ENCODE measurements at regions not wholly inside any gene's neighbourhood (a gene's known extent, or its start where the extent isn't known, plus 50 kb on each side); places are given as distances from the start of the nearest gene placed in this dataset.

- Mint-ChIP-seq H3K27ac (no peak overlapping the region), H3K9me3 (no peaks in the 10 kb centered on the region), H3K4me1 (no peaks in the 10 kb centered on the region), H3K4me3 (no peak overlapping the region), H3K27me3 (peaks cover 4 to 20% of the 10 kb centered on the region in 2 donors), H3K36me3 (no peaks in the 10 kb centered on the region)
- no peak overlapping the region for H3K27ac ChIP-seq (ENCODE audit: low read depth, low read length)
- H3K4me1 ChIP-seq (ENCODE audit: insufficient read depth, low read length) = peaks cover 14% of the 10 kb centered on the region
- no peaks in the 10 kb centered on the region for H3K36me3 ChIP-seq (ENCODE audit: insufficient read depth, low read length)
- ChIA-PET POLR2A (no interaction called here), CTCF (interaction anchor here (1.7 kb wide), 1 partner anchor 91 kb away, joined by 3 read pairs; the partner anchor contains the start of gene RNF141)
- no peak overlapping the region for H3K4me3 ChIP-seq (ENCODE audit: low read length)
- no peak for DNase-seq
- H3K9me3 ChIP-seq (ENCODE audit: low read length) = no peaks in the 10 kb centered on the region
- no peaks in the 10 kb centered on the region for H3K27me3 ChIP-seq (ENCODE audit: insufficient read depth, low read length, poor library complexity, severe bottlenecking)
These were observed 61.1 kb downstream of the IRAG1 start for GRCh38 chr11:10632483-10632882.

GRCh38 chr11:10631761-10632160 is 61.8 kb downstream of the IRAG1 start:
- Mint-ChIP-seq H3K4me1 (no peaks in the 10 kb centered on the region), H3K27me3 (peaks cover 4 to 18% of the 10 kb centered on the region in 2 donors), H3K4me3 (no peak overlapping the region), H3K27ac (peak overlapping the region in 1 of 8 donors; percentile 44), H3K36me3 (no peaks in the 10 kb centered on the region), H3K9me3 (no peaks in the 10 kb centered on the region)
- Histone ChIP-seq H3K27ac (ENCODE audit: low read depth, low read length) (no peak overlapping the region), H3K27me3 (ENCODE audit: insufficient read depth, low read length, poor library complexity, severe bottlenecking) (no peaks in the 10 kb centered on the region), H3K4me3 (ENCODE audit: low read length) (no peak overlapping the region), H3K9me3 (ENCODE audit: low read length) (no peaks in the 10 kb centered on the region), H3K4me1 (ENCODE audit: insufficient read depth, low read length) (peaks cover 14% of the 10 kb centered on the region), H3K36me3 (ENCODE audit: insufficient read depth, low read length) (no peaks in the 10 kb centered on the region)
- CTCF ChIA-PET = no interaction called here
- POLR2A ChIA-PET = no interaction called here
- DNase-seq = no peak

- Histone ChIP-seq H3K9me3 (ENCODE audit: low read length) (no peaks in the 10 kb centered on the region), H3K27ac (ENCODE audit: low read depth, low read length) (no peak overlapping the region), H3K27me3 (ENCODE audit: insufficient read depth, low read length, poor library complexity, severe bottlenecking) (no peaks in the 10 kb centered on the region), H3K36me3 (ENCODE audit: insufficient read depth, low read length) (no peaks in the 10 kb centered on the region), H3K4me1 (ENCODE audit: insufficient read depth, low read length) (peaks cover 17% of the 10 kb centered on the region), H3K4me3 (ENCODE audit: low read length) (no peak overlapping the region)
- H3K27ac Mint-ChIP-seq = peak overlapping the region in 1 of 8 donors; percentile 54
- H3K27me3 Mint-ChIP-seq = peaks cover 2 to 11% of the 10 kb centered on the region in 2 donors
- CTCF ChIA-PET = no interaction called here
- H3K4me1 Mint-ChIP-seq = no peaks in the 10 kb centered on the region
- no peak for DNase-seq
- POLR2A ChIA-PET = no interaction called here
- H3K9me3 Mint-ChIP-seq = no peaks in the 10 kb centered on the region
- H3K4me3 Mint-ChIP-seq = no peak overlapping the region
- no peaks in the 10 kb centered on the region for H3K36me3 Mint-ChIP-seq
These were observed 61.0 kb upstream of the LYVE1 start for GRCh38 chr11:10629411-10630002.

- no peaks in the 10 kb centered on the region for H3K9me3 Mint-ChIP-seq
- H3K27ac ChIP-seq (ENCODE audit: low read depth, low read length) = no peak overlapping the region
- no peaks in the 10 kb centered on the region for H3K9me3 ChIP-seq (ENCODE audit: low read length)
- H3K4me3 Mint-ChIP-seq = no peak overlapping the region
- H3K4me1 Mint-ChIP-seq = peaks cover 4 to 6% (median 4%) of the 10 kb centered on the region in 3 donors
- DNase-seq = no peak
- CTCF ChIA-PET = no interaction called here
- peaks cover 25% of the 10 kb centered on the region for H3K4me1 ChIP-seq (ENCODE audit: insufficient read depth, low read length)
- no peaks in the 10 kb centered on the region for H3K27me3 ChIP-seq (ENCODE audit: insufficient read depth, low read length, poor library complexity, severe bottlenecking)
- H3K36me3 Mint-ChIP-seq = no peaks in the 10 kb centered on the region
- H3K27ac Mint-ChIP-seq = no peak overlapping the region
- peaks cover 2 to 11% of the 10 kb centered on the region in 2 donors for H3K27me3 Mint-ChIP-seq
- no peak overlapping the region for H3K4me3 ChIP-seq (ENCODE audit: low read length)
- POLR2A ChIA-PET = no interaction called here
- no peaks in the 10 kb centered on the region for H3K36me3 ChIP-seq (ENCODE audit: insufficient read depth, low read length)
These were observed 60.2 kb upstream of the LYVE1 start for GRCh38 chr11:10628508-10629236.

GRCh38 chr11:10627816-10628215 is 59.4 kb upstream of the LYVE1 start:
- peaks cover 12 to 15% (median 13%) of the 10 kb centered on the region in 3 donors for H3K4me1 Mint-ChIP-seq
- H3K27me3 Mint-ChIP-seq = peaks cover 2 to 11% of the 10 kb centered on the region in 2 donors
- peak overlapping the region in 1 of 8 donors; percentile 50 for H3K27ac Mint-ChIP-seq
- Histone ChIP-seq H3K4me1 (ENCODE audit: insufficient read depth, low read length) (peaks cover 34% of the 10 kb centered on the region), H3K4me3 (ENCODE audit: low read length) (no peak overlapping the region), H3K36me3 (ENCODE audit: insufficient read depth, low read length) (no peaks in the 10 kb centered on the region), H3K9me3 (ENCODE audit: low read length) (no peaks in the 10 kb centered on the region), H3K27ac (ENCODE audit: low read depth, low read length) (no peak overlapping the region), H3K27me3 (ENCODE audit: insufficient read depth, low read length, poor library complexity, severe bottlenecking) (no peaks in the 10 kb centered on the region)
- no peak for DNase-seq
- no peaks in the 10 kb centered on the region for H3K9me3 Mint-ChIP-seq
- CTCF ChIA-PET = no interaction called here
- H3K36me3 Mint-ChIP-seq = no peaks in the 10 kb centered on the region
- POLR2A ChIA-PET = no interaction called here
- no peak overlapping the region for H3K4me3 Mint-ChIP-seq

GRCh38 chr11:10627291-10627690 is 58.8 kb upstream of the LYVE1 start:
- Histone ChIP-seq H3K4me3 (ENCODE audit: low read length) (no peak overlapping the region), H3K27me3 (ENCODE audit: insufficient read depth, low read length, poor library complexity, severe bottlenecking) (no peaks in the 10 kb centered on the region), H3K36me3 (ENCODE audit: insufficient read depth, low read length) (no peaks in the 10 kb centered on the region), H3K27ac (ENCODE audit: low read depth, low read length) (no peak overlapping the region), H3K4me1 (ENCODE audit: insufficient read depth, low read length) (peaks cover 34% of the 10 kb centered on the region), H3K9me3 (ENCODE audit: low read length) (no peaks in the 10 kb centered on the region)
- no peak overlapping the region for H3K27ac Mint-ChIP-seq
- ChIA-PET CTCF (no interaction called here), POLR2A (no interaction called here)
- H3K27me3 Mint-ChIP-seq = peaks cover 2 to 11% of the 10 kb centered on the region in 2 donors
- no peak overlapping the region for H3K4me3 Mint-ChIP-seq
- H3K36me3 Mint-ChIP-seq = no peaks in the 10 kb centered on the region
- no peak for DNase-seq
- H3K4me1 Mint-ChIP-seq = peaks cover 12 to 16% (median 13%) of the 10 kb centered on the region in 3 donors
- no peaks in the 10 kb centered on the region for H3K9me3 Mint-ChIP-seq

- no peaks in the 10 kb centered on the region for H3K9me3 ChIP-seq (ENCODE audit: low read length)
- no peak overlapping the region for H3K27ac ChIP-seq (ENCODE audit: low read depth, low read length)
- Mint-ChIP-seq H3K27ac (no peak overlapping the region), H3K27me3 (peaks cover 1 to 5% of the 10 kb centered on the region in 2 donors), H3K9me3 (no peaks in the 10 kb centered on the region), H3K36me3 (no peaks in the 10 kb centered on the region), H3K4me1 (peaks cover 12 to 16% (median 14%) of the 10 kb centered on the region in 3 donors), H3K4me3 (no peak overlapping the region)
- no peaks in the 10 kb centered on the region for H3K36me3 ChIP-seq (ENCODE audit: insufficient read depth, low read length)
- H3K4me3 ChIP-seq (ENCODE audit: low read length) = no peak overlapping the region
- POLR2A ChIA-PET = no interaction called here
- H3K4me1 ChIP-seq (ENCODE audit: insufficient read depth, low read length) = peaks cover 34% of the 10 kb centered on the region
- H3K27me3 ChIP-seq (ENCODE audit: insufficient read depth, low read length, poor library complexity, severe bottlenecking) = no peaks in the 10 kb centered on the region
- no peak for DNase-seq
- CTCF ChIA-PET = no interaction called here
These were observed 57.5 kb upstream of the LYVE1 start for GRCh38 chr11:10625982-10626311.

- no peak for DNase-seq
- H3K36me3 Mint-ChIP-seq = no peaks in the 10 kb centered on the region
- Histone ChIP-seq H3K9me3 (ENCODE audit: low read length) (no peaks in the 10 kb centered on the region), H3K4me3 (ENCODE audit: low read length) (no peak overlapping the region), H3K36me3 (ENCODE audit: insufficient read depth, low read length) (no peaks in the 10 kb centered on the region), H3K27ac (ENCODE audit: low read depth, low read length) (no peak overlapping the region), H3K27me3 (ENCODE audit: insufficient read depth, low read length, poor library complexity, severe bottlenecking) (no peaks in the 10 kb centered on the region), H3K4me1 (ENCODE audit: insufficient read depth, low read length) (peaks cover 34% of the 10 kb centered on the region)
- no peaks in the 10 kb centered on the region for H3K9me3 Mint-ChIP-seq
- H3K27ac Mint-ChIP-seq = peak overlapping the region in 1 of 8 donors; percentile 84
- H3K27me3 Mint-ChIP-seq = peaks cover 1 to 2% of the 10 kb centered on the region in 2 donors
- H3K4me1 Mint-ChIP-seq = peaks cover 12 to 16% (median 14%) of the 10 kb centered on the region in 3 donors
- POLR2A ChIA-PET = no interaction called here
- H3K4me3 Mint-ChIP-seq = no peak overlapping the region
- CTCF ChIA-PET = no interaction called here
These were observed 57.0 kb upstream of the LYVE1 start for GRCh38 chr11:10625281-10625981.
